Kidney (tissue), 13 donors: ENCODE measurements at regions not wholly inside any gene's neighbourhood (a gene's known extent, or its start where the extent isn't known, plus 50 kb on each side); places are given as distances from the start of the nearest gene placed in this dataset.

Experiments
- DNase-seq, 5 donors: peaks; one replicate each; pipeline ENCODE4 v3.0.0-alpha.2; 2013 to 2020
- FAIRE-seq: peaks from 2 replicates; lab custom pipeline; 2012; peaks lifted over from hg19 to GRCh38; lab: Jason Lieb, UNC
- H3K27ac ChIP-seq, 2 donors: one replicate each; pipeline ENCODE4 v1.7.0; 2013; ENCODE audit warnings: low read depth in 2 of 2, low read length in 2 of 2, inconsistent platforms in 1 of 2
- H3K27me3 ChIP-seq: one replicate; pipeline ENCODE4 v1.7.1; 2013; ENCODE audit warnings: low read length, inconsistent platforms; ENCODE audit not compliant: control insufficient read depth, insufficient read depth
- H3K36me3 ChIP-seq, 3 donors: one replicate each; pipeline versions ENCODE4 v1.7.0 to v1.7.1; 2013; ENCODE audit warnings: low read length in 3 of 3, control low read depth in 1 of 3, inconsistent platforms in 1 of 3; ENCODE audit not compliant: insufficient read depth in 3 of 3, control insufficient read depth in 2 of 3
- H3K4me1 ChIP-seq, 3 donors: one replicate each; pipeline versions ENCODE4 v1.7.0 to v1.7.1; 2013; ENCODE audit warnings: low read length in 3 of 3, inconsistent platforms in 1 of 3, low read depth in 1 of 3; ENCODE audit not compliant: control insufficient read depth in 2 of 3, insufficient read depth in 2 of 3
- H3K4me3 ChIP-seq, 3 donors: one replicate each; pipeline versions ENCODE4 v1.7.0 to v1.8.1; 2013; ENCODE audit warnings: low read length in 3 of 3, control low read depth in 1 of 3, inconsistent platforms in 1 of 3
- H3K9ac ChIP-seq, 3 donors: one replicate each; pipeline versions ENCODE4 v1.7.0 to v1.7.1; 2013; ENCODE audit warnings: low read length in 3 of 3, control low read depth in 1 of 3, inconsistent platforms in 1 of 3
- H3K9me3 ChIP-seq, 3 donors: one replicate each; pipeline versions ENCODE4 v1.7.0 to v1.7.1; 2013; ENCODE audit warnings: low read length in 3 of 3, control low read depth in 1 of 3, inconsistent platforms in 1 of 3; ENCODE audit not compliant: control insufficient read depth in 2 of 3, insufficient read depth in 1 of 3
- intact Hi-C: fragments of 100-400 bp; cut with DNase I; formaldehyde crosslinking; loops from one replicate; pipeline ENCODE4 v1.11.1; 2022
- TF ChIP-seq, protein P1 (sequence below): IDR thresholded peaks from 3 replicates; pipeline ENCODE4 v1.5.1; 2012; ENCODE audit warnings: mild to moderate bottlenecking, moderate library complexity, borderline replicate concordance; ENCODE audit not compliant: insufficient read depth; ENCODE audit errors: extremely low read depth
- donor health status: control.
- donor health status: control.
- donor health status: control.
- donor health status: control.
- donor health status: control.
- donor health status: DM: yes; HTN: yes; CAD: no.
- donor health status: Normal renal cell carcinoma (clear cell type).

DNA sequence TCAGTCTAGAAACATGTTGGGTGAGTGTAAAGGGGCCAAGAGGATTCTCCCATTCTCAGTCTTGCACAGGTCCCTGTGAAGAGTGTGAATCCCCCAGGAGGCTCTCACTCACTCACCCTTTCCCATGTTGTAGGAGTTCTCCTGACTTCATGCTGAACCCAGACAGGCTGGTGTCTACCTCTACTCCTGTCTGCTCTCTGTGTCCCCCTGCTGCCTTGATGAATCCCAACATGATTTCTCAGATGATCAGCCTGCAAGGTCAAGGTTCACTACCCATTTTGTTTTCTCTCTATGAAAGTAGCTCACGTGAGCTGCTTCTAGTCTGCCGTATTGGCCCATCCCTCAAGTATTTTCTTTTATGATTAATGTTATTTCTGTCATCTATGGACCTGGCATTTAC is 500.6 kb downstream of the ETS1 start:
- Histone ChIP-seq H3K36me3 (no peaks in the 10 kb centered on the region), H3K27me3 (no peaks in the 10 kb centered on the region), H3K4me3 (no peak overlapping the region), H3K9ac (no peak overlapping the region), H3K27ac (no peak overlapping the region), H3K4me1 (no peaks in the 10 kb centered on the region), H3K9me3 (peaks cover 0 to 12% (median 6%) of the 10 kb centered on the region in 3 donors)
- DNase-seq = no peak
- FAIRE-seq = no peak
- TF ChIP-seq, protein P1, sequence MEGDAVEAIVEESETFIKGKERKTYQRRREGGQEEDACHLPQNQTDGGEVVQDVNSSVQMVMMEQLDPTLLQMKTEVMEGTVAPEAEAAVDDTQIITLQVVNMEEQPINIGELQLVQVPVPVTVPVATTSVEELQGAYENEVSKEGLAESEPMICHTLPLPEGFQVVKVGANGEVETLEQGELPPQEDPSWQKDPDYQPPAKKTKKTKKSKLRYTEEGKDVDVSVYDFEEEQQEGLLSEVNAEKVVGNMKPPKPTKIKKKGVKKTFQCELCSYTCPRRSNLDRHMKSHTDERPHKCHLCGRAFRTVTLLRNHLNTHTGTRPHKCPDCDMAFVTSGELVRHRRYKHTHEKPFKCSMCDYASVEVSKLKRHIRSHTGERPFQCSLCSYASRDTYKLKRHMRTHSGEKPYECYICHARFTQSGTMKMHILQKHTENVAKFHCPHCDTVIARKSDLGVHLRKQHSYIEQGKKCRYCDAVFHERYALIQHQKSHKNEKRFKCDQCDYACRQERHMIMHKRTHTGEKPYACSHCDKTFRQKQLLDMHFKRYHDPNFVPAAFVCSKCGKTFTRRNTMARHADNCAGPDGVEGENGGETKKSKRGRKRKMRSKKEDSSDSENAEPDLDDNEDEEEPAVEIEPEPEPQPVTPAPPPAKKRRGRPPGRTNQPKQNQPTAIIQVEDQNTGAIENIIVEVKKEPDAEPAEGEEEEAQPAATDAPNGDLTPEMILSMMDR = no peak
- intact Hi-C loops = no loop called here

- Histone ChIP-seq H3K27ac (no peak overlapping the region), H3K4me3 (no peak overlapping the region), H3K4me1 (no peaks in the 10 kb centered on the region), H3K9ac (no peak overlapping the region), H3K27me3 (no peaks in the 10 kb centered on the region), H3K9me3 (peaks cover 0 to 12% (median 6%) of the 10 kb centered on the region in 3 donors), H3K36me3 (no peaks in the 10 kb centered on the region)
- DNase-seq = no peak
- intact Hi-C loops = no loop called here
- TF ChIP-seq, protein P1 = no peak
- FAIRE-seq = no peak
Observed at GRCh38 chr11:128085276-128085675, 502.1 kb downstream of the ETS1 start.

DNA sequence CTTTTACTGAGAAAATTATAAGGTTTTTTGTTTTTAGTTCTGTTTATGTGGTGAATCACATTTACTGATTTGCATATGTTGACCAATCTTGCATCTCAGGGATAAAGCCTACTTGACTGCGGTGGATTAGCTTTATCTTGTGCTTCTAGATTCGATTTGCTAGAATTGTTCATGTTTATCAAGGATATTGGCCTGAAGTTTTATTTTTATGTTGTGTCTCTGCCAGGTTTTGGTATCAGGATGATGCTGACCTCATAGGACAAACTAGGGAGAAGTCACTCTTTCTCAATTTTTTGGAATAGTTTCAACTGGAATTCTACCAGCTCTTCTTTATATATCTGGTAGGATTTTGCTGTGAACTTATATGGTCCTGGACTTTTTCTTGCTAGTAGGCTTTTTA is 504.8 kb downstream of the ETS1 start:
- TF ChIP-seq, protein P1 = no peak
- intact Hi-C loops = no loop called here
- Histone ChIP-seq H3K36me3 (no peaks in the 10 kb centered on the region), H3K9me3 (no peaks in the 10 kb centered on the region), H3K27ac (no peak overlapping the region), H3K9ac (no peak overlapping the region), H3K4me3 (no peak overlapping the region), H3K27me3 (no peaks in the 10 kb centered on the region), H3K4me1 (no peaks in the 10 kb centered on the region)
- DNase-seq (no peak), FAIRE-seq (no peak)

- intact Hi-C loops = no loop called here
- H3K9ac ChIP-seq = no peak overlapping the region
- FAIRE-seq = no peak
Observed at GRCh38 chr11:128069665-128070064, 517.7 kb downstream of the ETS1 start.

More at GRCh38 chr11:128069665-128070064, 517.7 kb downstream of the ETS1 start:
- H3K27me3 ChIP-seq = no peaks in the 10 kb centered on the region
- TF ChIP-seq, protein P1 = no peak
- H3K27ac ChIP-seq = no peak overlapping the region
- no peaks in the 10 kb centered on the region for H3K9me3 ChIP-seq
- no peaks in the 10 kb centered on the region for H3K4me1 ChIP-seq
- H3K36me3 ChIP-seq = no peaks in the 10 kb centered on the region
- DNase-seq = no peak
- H3K4me3 ChIP-seq = no peak overlapping the region
